ENCODE measurements at regions not wholly inside any gene's neighbourhood (a gene's known extent, or its start where the extent isn't known, plus 50 kb on each side); places are given as distances from the start of the nearest gene placed in this dataset.

DNA sequence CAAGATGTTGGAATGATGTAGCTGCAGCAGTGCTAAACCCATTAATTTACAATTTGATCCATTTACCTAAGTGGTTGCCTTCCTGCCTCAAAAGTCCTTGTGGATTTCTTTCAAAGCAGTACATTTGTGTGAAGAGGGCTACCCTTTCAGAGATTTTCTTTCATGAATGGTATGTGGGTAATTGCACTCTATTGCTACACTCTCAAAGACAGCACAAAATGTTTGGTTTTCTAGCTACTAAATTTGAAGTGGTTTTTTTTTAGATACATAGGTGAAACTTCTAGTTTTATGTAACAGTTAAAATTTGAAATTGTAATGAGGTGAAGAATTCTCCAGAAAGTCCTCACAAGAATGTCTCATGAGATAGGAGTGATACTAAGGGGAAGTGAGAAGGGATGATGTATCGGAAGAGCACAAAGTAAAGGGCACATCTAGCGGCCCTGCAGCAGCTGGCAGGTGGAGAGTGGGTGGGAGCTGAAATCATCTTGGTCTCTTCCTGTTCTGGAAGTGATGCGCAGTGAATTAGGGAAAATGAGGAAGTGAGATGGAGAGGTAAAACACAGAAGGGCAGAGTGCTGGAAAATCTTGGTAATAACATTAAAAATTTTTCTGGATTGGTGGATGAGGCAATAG lies 236.8 kb upstream of the MAN1A1 start:
- Histone ChIP-seq H3K4me2 (ENCODE audit: low read length) (peak overlapping the region; percentile 46), H3K4me3 (ENCODE audit: low read depth, low read length, poor library complexity, severe bottlenecking) (no peak overlapping the region), H3K79me2 (ENCODE audit: insufficient read depth, low read depth, low read length) (no peaks in the 10 kb centered on the region), H2AFZ (ENCODE audit: low read length) (peak overlapping the region; percentile 87; the same call in 1 of the 2 replicates), H3K27ac (ENCODE audit: low read depth, low read length, poor library complexity, severe bottlenecking) (peak overlapping the region; percentile 38), H3K9me3 (ENCODE audit: low read length) (no peaks in the 10 kb centered on the region; the same call in 1 of the 2 replicates), H3K4me1 (ENCODE audit: insufficient read depth, low read length, poor library complexity, severe bottlenecking) (peaks cover 25% of the 10 kb centered on the region), H4K20me1 (ENCODE audit: insufficient read depth, low read length) (no peaks in the 10 kb centered on the region), H3K36me3 (ENCODE audit: insufficient read depth, low read length) (no peaks in the 10 kb centered on the region), H3K9me2 (ENCODE audit: insufficient read depth, low read length) (no peaks in the 10 kb centered on the region)
- DNase-seq (ENCODE audit: low spot score) = peak; percentile 70
- POLR2A ChIA-PET = interaction anchor here (0.6 to 1.2 kb wide), 4 partner anchors 14 to 134 kb away, joined by 3 to 4 read pairs (median 4); no protein-coding TSS in a partner anchor
- intact Hi-C loops (cut with micrococcal nuclease; ENCODE audit: unreplicated experiment) = no loop called here
- TF ChIP-seq, protein P1, sequence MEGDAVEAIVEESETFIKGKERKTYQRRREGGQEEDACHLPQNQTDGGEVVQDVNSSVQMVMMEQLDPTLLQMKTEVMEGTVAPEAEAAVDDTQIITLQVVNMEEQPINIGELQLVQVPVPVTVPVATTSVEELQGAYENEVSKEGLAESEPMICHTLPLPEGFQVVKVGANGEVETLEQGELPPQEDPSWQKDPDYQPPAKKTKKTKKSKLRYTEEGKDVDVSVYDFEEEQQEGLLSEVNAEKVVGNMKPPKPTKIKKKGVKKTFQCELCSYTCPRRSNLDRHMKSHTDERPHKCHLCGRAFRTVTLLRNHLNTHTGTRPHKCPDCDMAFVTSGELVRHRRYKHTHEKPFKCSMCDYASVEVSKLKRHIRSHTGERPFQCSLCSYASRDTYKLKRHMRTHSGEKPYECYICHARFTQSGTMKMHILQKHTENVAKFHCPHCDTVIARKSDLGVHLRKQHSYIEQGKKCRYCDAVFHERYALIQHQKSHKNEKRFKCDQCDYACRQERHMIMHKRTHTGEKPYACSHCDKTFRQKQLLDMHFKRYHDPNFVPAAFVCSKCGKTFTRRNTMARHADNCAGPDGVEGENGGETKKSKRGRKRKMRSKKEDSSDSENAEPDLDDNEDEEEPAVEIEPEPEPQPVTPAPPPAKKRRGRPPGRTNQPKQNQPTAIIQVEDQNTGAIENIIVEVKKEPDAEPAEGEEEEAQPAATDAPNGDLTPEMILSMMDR (conservative IDR thresholded peaks at IDR 0.05; ENCODE audit: low read length) = peak; percentile 34; the same call in 1 of the 2 replicates
- TF ChIP-seq EZH2phosphoT487 (IDR thresholded peaks at IDR 0.05; ENCODE audit: borderline replicate concordance, low read depth, low read length) = no peak
- BruUV-seq (replicated peaks) = no TSS peak
- CTCF ChIA-PET (ENCODE audit: unreplicated experiment) = no interaction called here

DNA sequence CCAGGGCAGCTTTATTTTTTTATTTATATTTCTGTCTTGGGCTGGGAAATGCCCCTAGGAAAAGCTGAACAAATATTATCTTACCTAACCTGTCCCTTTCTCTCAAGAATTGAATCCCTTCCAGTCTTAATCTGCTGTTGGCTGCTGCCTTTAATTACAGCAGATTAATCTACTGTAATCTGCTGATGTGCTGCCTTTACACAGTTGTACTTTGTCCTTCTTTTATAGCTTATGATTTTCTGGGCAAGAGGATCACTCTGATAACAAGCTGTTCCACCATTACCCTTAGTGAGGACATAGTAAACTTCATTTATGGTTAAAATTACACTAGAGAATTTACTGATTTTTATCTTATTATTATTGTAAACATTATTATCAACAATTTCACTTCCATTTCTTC lies 234.5 kb upstream of the MAN1A1 start:
- H3K36me3 ChIP-seq (ENCODE audit: insufficient read depth, low read length) = no peaks in the 10 kb centered on the region

More for the DNA sequence above, 234.5 kb upstream of the MAN1A1 start:
- TF ChIP-seq EZH2phosphoT487 (IDR thresholded peaks at IDR 0.05; ENCODE audit: borderline replicate concordance, low read depth, low read length) = no peak
- TF ChIP-seq, protein P1 (conservative IDR thresholded peaks at IDR 0.05; ENCODE audit: low read length) = no peak
- intact Hi-C loops (cut with micrococcal nuclease; ENCODE audit: unreplicated experiment) = no loop called here
- DNase-seq (ENCODE audit: low spot score) = no peak
- Histone ChIP-seq H4K20me1 (ENCODE audit: insufficient read depth, low read length) (no peaks in the 10 kb centered on the region), H3K27ac (ENCODE audit: low read depth, low read length, poor library complexity, severe bottlenecking) (no peak overlapping the region), H3K79me2 (ENCODE audit: insufficient read depth, low read depth, low read length) (no peaks in the 10 kb centered on the region), H3K4me3 (ENCODE audit: low read depth, low read length, poor library complexity, severe bottlenecking) (no peak overlapping the region), H2AFZ (ENCODE audit: low read length) (peak overlapping the region; percentile 17; the same call in 1 of the 2 replicates), H3K9me3 (ENCODE audit: low read length) (peaks cover 14% of the 10 kb centered on the region; the same call in 1 of the 2 replicates), H3K9me2 (ENCODE audit: insufficient read depth, low read length) (no peaks in the 10 kb centered on the region), H3K4me2 (ENCODE audit: low read length) (no peak overlapping the region), H3K4me1 (ENCODE audit: insufficient read depth, low read length, poor library complexity, severe bottlenecking) (peaks cover 22% of the 10 kb centered on the region)
- ChIA-PET CTCF (ENCODE audit: unreplicated experiment) (no interaction called here), POLR2A (interaction anchor here (0.7 to 1.5 kb wide), 6 partner anchors 7 to 85 kb away, joined by 3 to 8 read pairs (median 4); no protein-coding TSS in a partner anchor)
- BruUV-seq (replicated peaks) = no TSS peak
